H1 (cell line): ENCODE measurements at regions not wholly inside any gene's neighbourhood (a gene's known extent, or its start where the extent isn't known, plus 50 kb on each side); places are given as distances from the start of the nearest gene placed in this dataset.

Source experiments
- EGR1 ChIP-seq: IDR thresholded peaks from 2 replicates; pipeline ENCODE4 v1.6.1; 2011; ENCODE audit warnings: low read depth, low read length, borderline replicate concordance
- EZH2 ChIP-seq: fragments of 200-600 bp; sonication (generic); IDR thresholded peaks from 2 replicates; pipeline ENCODE4 v1.7.1; 2012; ENCODE audit warnings: low read depth, mild to moderate bottlenecking, moderate library complexity, low read length, inconsistent platforms; ENCODE audit not compliant: severe bottlenecking
- POLR2A ChIP-seq, 2 experiments: IDR thresholded peaks; 1 replicate in 1 of 2; 2 replicates in 1 of 2; pipeline ENCODE4 v1.6.1; 2011; ENCODE audit warnings: low read depth in 2 of 2, low read length in 2 of 2, mild to moderate bottlenecking in 2 of 2; ENCODE audit errors: control extremely low read depth in 1 of 2
- POLR2AphosphoS5 ChIP-seq: IDR thresholded peaks from 2 replicates; pipeline ENCODE4 v1.6.1; 2011; ENCODE audit warnings: low read depth, low read length
- RBBP5 ChIP-seq: IDR thresholded peaks from 2 replicates; pipeline ENCODE4 v1.7.1; 2012; ENCODE audit warnings: low read depth, mild to moderate bottlenecking, inconsistent platforms, low read length, moderate library complexity, borderline replicate concordance
- SAP30 ChIP-seq: fragments of 300-600 bp; sonication (generic); IDR thresholded peaks from 2 replicates; pipeline ENCODE4 v1.7.1; 2012; ENCODE audit warnings: low read length, moderate library complexity, mild to moderate bottlenecking, inconsistent platforms; ENCODE audit not compliant: insufficient read depth, insufficient replicate concordance
- SIRT6 ChIP-seq: IDR thresholded peaks from one replicate; pipeline ENCODE4 v1.7.1; 2012; ENCODE audit warnings: low read length, inconsistent platforms
- SRF ChIP-seq: IDR thresholded peaks from 2 replicates; pipeline ENCODE4 v1.6.1; 2011; ENCODE audit warnings: mild to moderate bottlenecking, low read depth, low read length, moderate library complexity
- YY1 ChIP-seq: IDR thresholded peaks from 2 replicates; pipeline ENCODE4 v1.6.1; 2011; ENCODE audit warnings: low read depth, mild to moderate bottlenecking, low read length
- ZNF274 ChIP-seq: IDR thresholded peaks from 2 replicates; pipeline ENCODE4 v1.7.0; 2012; ENCODE audit warnings: low read length, borderline replicate concordance; ENCODE audit errors: extremely low read depth
- TF ChIP-seq, protein P1 (sequence below), 3 experiments: IDR thresholded peaks; 1 replicate in 2 of 3; 2 replicates in 1 of 3; pipeline versions ENCODE4 v1.5.1 to v1.6.1; 2011; ENCODE audit warnings: low read length in 3 of 3, mild to moderate bottlenecking in 3 of 3, inconsistent platforms in 2 of 3, low read depth in 1 of 3, moderate library complexity in 1 of 3; ENCODE audit not compliant: insufficient read depth in 1 of 3; ENCODE audit errors: control extremely low read depth in 1 of 3

DNA sequence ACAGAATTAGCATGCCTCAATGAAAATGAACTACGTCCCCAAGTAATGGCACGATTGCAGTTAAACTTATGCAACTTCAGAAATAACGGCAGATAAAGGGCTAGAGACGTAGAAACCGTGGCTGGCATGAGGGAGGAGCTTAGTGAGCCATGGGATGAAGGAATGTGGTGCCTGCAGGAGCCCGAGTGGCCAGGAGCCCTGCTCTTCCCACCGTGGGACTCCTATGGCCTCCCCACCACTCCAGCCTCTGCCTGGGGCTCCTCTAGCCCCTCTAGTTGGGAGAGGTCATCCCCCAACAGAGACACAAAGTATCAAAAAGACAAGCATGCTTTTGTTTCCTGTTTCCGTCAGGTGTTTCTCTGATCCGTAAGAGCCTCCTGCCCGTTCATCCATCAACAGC is 75.1 kb upstream of the BHLHE23 start:
- TF ChIP-seq ZNF274 (no peak), POLR2AphosphoS5 (no peak), SRF (no peak), POLR2A (IDR thresholded peaks at IDR 0.05; ENCODE audit: control extremely low read depth in 1 of 2, low read depth in 2 of 2, low read length in 2 of 2) (no peak), EZH2 (no peak), SAP30 (no peak), EGR1 (no peak), YY1 (no peak), RBBP5 (no peak), SIRT6 (no peak)
- TF ChIP-seq, protein P1, sequence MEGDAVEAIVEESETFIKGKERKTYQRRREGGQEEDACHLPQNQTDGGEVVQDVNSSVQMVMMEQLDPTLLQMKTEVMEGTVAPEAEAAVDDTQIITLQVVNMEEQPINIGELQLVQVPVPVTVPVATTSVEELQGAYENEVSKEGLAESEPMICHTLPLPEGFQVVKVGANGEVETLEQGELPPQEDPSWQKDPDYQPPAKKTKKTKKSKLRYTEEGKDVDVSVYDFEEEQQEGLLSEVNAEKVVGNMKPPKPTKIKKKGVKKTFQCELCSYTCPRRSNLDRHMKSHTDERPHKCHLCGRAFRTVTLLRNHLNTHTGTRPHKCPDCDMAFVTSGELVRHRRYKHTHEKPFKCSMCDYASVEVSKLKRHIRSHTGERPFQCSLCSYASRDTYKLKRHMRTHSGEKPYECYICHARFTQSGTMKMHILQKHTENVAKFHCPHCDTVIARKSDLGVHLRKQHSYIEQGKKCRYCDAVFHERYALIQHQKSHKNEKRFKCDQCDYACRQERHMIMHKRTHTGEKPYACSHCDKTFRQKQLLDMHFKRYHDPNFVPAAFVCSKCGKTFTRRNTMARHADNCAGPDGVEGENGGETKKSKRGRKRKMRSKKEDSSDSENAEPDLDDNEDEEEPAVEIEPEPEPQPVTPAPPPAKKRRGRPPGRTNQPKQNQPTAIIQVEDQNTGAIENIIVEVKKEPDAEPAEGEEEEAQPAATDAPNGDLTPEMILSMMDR (IDR thresholded peaks at IDR 0.05; ENCODE audit: control extremely low read depth in 1 of 3, insufficient read depth in 1 of 3, low read depth in 1 of 3, low read length in 3 of 3): no peak
